ENCODE measurements at regions not wholly inside any gene's neighbourhood (a gene's known extent, or its start where the extent isn't known, plus 50 kb on each side); places are given as distances from the start of the nearest gene placed in this dataset.

- TF ChIP-seq EP300 (IDR thresholded peaks at IDR 0.05): no peak
- TF ChIP-seq, protein P1, sequence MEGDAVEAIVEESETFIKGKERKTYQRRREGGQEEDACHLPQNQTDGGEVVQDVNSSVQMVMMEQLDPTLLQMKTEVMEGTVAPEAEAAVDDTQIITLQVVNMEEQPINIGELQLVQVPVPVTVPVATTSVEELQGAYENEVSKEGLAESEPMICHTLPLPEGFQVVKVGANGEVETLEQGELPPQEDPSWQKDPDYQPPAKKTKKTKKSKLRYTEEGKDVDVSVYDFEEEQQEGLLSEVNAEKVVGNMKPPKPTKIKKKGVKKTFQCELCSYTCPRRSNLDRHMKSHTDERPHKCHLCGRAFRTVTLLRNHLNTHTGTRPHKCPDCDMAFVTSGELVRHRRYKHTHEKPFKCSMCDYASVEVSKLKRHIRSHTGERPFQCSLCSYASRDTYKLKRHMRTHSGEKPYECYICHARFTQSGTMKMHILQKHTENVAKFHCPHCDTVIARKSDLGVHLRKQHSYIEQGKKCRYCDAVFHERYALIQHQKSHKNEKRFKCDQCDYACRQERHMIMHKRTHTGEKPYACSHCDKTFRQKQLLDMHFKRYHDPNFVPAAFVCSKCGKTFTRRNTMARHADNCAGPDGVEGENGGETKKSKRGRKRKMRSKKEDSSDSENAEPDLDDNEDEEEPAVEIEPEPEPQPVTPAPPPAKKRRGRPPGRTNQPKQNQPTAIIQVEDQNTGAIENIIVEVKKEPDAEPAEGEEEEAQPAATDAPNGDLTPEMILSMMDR (IDR thresholded peaks at IDR 0.05): no peak
These were observed 141.7 kb upstream of the RPS6KA2 start for GRCh38 chr6:166768761-166769160.

Measured in upper lobe of left lung (tissue), 4 donors.